Stimulated activated CD4-positive, alpha-beta T cell treated with anti-CD3 and anti-CD28 coated beads, TNF-alpha, amount 100 ng/mL, for 48 hours (primary cell): ENCODE measurements at regions not wholly inside any gene's neighbourhood (a gene's known extent, or its start where the extent isn't known, plus 50 kb on each side); places are given as distances from the start of the nearest gene placed in this dataset.

Experiments used
- DNase-seq, 3 donors: peaks; one replicate each; pipeline ENCODE4 v3.0.0-alpha.2; 2020; ENCODE audit warnings: low read depth in 3 of 3

- DNase-seq, result no peak
These were observed 146.2 kb downstream of the DACT1 start for GRCh38 chr14:58783792-58784511.

GRCh38 chr14:58784931-58785330, 147.2 kb downstream of the DACT1 start:
- no peak for DNase-seq

- DNase-seq, result no peak
These were observed 147.9 kb downstream of the DACT1 start for GRCh38 chr14:58785701-58786100.

GRCh38 chr14:58787592-58787991, 149.8 kb downstream of the DACT1 start:
- no peak for DNase-seq

GRCh38 chr14:58788655-58789503, 151.1 kb downstream of the DACT1 start:
- DNase-seq, result no peak

- DNase-seq, result no peak
These were observed 152.0 kb downstream of the DACT1 start for GRCh38 chr14:58789736-58790135.

DNA sequence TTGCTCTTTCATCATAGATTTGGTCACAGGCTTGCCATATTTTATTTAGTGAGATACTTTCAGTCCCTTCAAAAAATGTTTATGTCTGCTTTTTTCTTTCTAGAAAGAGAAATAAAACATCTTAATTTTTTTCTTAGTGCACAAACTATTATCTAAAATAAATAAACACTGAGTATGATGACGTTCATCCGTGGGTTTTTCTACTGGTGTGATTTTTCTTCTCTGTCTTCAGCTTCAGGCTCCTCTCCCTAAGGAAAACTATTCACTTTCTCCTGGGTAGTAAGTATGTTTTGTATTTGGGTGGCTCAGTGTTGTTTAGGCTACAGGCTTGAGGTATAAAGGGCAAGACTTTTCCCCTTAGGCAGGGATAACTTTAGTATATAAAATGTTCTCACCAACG, 154.7 kb downstream of the DACT1 start:
- no peak for DNase-seq

DNA sequence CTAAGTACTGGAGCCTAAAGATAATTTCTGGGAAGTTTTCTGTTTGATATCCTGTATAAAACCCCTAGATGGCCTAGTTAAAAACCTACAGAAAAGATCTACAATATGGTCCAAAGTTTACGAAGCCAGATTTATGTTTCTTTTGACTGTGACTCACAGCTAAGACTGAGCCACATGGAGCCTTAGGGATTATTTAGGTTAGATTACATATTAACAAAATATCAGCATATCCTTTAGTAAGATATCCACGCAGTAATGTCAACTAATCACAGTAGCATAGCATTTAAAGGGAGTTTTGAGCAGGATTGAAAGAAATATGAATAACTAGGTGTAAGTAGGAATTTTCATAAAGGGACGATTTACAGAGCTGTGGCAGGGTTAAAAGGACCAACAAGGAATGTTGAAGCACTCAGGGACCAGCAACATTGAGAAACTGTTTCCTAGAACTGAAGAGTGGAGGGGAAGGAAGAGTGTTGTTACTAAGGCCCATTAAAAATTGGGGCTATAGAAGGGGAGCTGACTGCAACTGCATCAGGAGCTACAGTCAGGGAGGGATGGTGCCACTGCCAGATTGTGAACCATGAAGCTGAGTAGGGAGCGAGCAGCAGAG, 155.5 kb downstream of the DACT1 start:
- no peak for DNase-seq

DNA sequence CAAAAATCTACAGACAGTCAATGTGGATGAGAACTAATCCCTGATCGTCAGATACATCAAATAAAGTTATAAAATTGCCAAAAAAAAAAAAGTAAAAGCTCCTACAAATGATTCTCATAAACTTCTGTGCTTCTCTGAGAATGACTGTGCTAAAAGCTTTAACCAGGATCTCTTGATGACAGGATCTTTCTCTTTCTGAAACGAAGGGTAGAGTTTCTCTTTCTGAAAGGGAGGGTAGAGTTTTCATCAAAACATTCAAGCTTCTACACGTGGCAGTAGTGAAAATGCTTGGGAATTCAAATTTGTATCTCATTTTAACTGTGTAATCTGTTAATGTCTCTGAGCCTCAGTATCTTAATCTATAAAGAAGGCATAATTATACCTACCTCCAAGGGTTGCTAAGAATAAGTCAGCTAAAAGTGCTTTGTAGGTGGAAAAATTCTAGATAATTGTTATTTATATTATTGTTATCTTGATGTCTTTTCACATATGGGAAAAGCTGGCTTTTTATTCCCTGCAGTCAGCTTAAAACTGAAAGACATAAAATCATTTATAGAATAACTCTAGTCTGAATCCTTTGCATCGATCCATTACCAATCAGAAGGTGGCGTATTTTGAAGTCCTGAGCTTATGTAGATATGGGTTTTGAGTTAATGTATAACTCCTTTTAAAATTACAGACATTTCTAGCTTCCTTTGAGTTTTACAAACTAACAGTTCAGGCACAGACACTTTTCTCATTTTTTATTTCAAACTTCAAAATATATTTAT, 157.4 kb downstream of the DACT1 start:
- no peak for DNase-seq

- no peak for DNase-seq
These were observed 158.7 kb downstream of the DACT1 start for GRCh38 chr14:58796242-58797009.

DNA sequence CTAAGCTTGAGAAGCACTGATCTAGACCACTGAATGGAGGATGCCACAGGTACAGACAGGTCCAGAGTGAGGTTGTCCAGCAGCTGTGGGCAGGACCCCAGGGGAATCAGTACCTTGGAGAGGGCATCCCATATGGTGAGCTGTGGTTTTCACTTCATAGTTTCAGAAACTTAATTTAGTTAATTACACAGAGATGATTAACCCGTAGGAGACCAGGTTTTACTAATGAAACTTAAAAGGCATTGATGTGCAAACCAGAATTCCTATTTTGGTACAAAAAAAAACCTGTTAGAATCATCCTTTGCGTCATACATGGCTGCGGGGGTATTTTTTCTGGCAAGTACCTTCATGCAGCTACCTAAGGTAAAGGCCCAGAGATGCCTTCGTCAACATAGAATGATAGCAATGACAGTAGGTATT, 159.3 kb downstream of the DACT1 start:
- no peak for DNase-seq

- DNase-seq, result no peak
These were observed 160.4 kb downstream of the DACT1 start for GRCh38 chr14:58798173-58798572.

DNA sequence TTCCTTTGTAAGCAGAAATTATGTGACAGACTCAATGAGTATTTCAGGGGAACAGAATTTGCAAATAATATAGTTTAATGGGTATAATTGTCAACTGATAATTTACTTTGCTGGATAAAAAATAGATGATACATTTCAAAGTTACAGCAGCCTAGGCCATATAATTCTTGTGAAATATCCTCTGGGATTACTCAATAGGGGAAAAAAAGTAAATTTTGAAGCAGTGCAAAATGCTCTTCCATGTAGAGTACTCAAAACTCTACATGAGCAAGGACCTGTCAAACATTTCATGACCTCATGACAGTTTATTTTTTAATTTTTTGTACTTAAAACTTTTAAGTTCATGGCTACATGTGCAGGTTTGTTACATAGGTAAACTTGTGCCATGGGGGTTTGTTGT, 163.3 kb downstream of the DACT1 start:
- no peak for DNase-seq

- DNase-seq, result no peak
These were observed 167.3 kb downstream of the DACT1 start for GRCh38 chr14:58805057-58805456.

- no peak for DNase-seq
These were observed 168.0 kb downstream of the DACT1 start for GRCh38 chr14:58805605-58806409.

DNA sequence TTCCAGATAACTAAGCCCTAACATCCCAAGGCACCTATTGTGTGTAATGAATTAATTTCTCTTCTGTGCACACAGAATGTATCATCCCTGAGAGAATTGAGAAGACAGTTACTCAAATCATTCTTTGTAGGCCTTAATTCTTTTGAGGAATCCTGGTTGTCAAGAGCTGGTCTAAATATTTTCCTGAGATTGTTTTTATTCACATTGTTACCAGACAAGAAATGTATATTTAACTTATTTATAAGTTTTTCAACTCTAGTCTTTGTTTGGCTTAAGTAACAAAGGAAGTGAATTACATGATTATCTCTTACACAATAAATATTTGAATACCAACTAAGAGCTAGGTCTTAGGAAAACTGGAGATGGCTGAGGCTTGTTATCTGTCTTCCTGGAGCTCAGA, 169.4 kb downstream of the DACT1 start:
- no peak for DNase-seq

DNA sequence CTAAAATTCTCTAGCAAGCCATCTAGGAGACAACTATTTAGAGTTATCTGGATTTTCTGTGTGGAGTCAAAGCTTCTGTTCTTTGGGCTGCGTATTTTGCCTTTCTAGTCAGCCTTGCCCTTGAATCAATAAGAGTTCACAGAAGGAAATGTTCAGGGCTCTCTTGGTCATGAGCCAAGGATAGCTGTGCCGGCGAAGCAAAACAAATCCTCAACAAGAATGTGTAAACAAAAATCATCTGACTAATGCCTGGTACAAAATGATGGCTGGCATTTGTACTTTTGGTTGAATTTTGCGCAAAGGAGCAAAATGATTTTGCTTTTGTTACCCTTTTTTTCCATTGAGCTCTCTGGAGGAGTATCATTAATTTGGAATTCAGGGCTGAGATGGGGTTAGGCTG, 171.1 kb downstream of the DACT1 start:
- no peak for DNase-seq

GRCh38 chr14:58809520-58809919, 171.8 kb downstream of the DACT1 start:
- no peak for DNase-seq

DNA sequence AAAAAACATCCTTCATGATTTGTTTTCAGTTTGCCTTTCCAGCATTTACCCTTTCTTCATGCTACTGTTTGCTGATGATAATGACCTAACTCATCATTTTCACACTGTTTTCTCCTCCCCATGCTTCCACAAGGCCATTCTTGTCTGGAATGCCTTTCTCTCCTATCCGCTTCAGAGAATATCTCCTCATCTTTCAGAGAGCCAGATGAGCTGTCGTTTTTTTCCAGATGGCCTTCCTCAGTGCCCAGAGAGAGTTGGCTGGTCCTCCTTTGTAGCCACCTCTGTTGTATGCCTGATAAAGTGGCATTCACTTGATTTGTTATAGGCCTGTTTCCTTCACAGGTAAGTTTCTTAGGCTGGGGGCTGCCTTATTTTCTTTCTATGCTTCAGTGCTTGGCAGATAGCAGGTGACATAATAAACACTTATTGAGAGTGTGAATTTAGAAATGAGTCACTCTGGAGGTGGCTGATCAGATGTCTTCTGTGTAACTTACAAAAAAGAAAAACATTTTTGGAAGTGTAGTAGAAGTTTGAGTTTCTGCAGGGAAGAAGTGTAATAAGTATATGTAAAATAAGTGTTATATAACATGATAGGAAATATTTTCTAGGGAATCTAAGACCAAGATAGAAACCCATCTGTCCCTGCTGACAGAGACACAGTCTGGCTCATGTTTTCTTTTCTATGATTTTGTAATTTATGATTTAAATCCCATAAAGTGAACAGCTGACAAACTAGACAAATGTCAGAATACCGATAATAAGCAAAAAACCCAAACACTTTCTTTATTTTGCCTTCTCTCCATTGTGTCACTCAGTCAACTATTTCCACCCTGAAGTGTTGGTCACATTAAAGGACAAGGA, 174.5 kb downstream of the DACT1 start:
- no peak for DNase-seq
